Left colon (tissue), 2 donors: ENCODE measurements at regions not wholly inside any gene's neighbourhood (a gene's known extent, or its start where the extent isn't known, plus 50 kb on each side); places are given as distances from the start of the nearest gene placed in this dataset.

Experiments used
- ATAC-seq: fragments of 200-7000 bp; cut with Tn5 transposase; one replicate; pipeline ENCODE4 v1.9.1; 2020; ENCODE audit warnings: mild to moderate bottlenecking, moderate library complexity
- DNase-seq, 2 donors: peaks; one replicate each; pipeline ENCODE4 v3.0.0-alpha.2; 2020
- intact Hi-C, 2 donors: fragments of 100-400 bp; cut with DNase I in 1 of 2; cut with micrococcal nuclease in 1 of 2; formaldehyde crosslinking; loops; one replicate each; pipeline versions ENCODE4 v1.11.2 to v1.14.0; 2022; cut with DNase I, micrococcal nuclease
- donor health status: DM: no; HTN: no; CAD: no.
- donor health status: DM: yes; HTN: yes; CAD: no.

GRCh38 chr3:194797555-194798250 lies 112.0 kb downstream of the FAM43A start:
- intact Hi-C loops = no loop called here
- DNase-seq (no peak), ATAC-seq (no peak)

- DNase-seq = no peak
- intact Hi-C loops = no loop called here
- no peak for ATAC-seq
Measured at GRCh38 chr3:194798486-194798885, 112.8 kb downstream of the FAM43A start.

GRCh38 chr3:194800002-194800401 lies 114.3 kb downstream of the FAM43A start:
- intact Hi-C loops = no loop called here
- DNase-seq (no peak), ATAC-seq (no peak)

- DNase-seq = no peak
- intact Hi-C loops = no loop called here
- ATAC-seq = no peak
Measured at GRCh38 chr3:194801461-194802432, 116.1 kb downstream of the FAM43A start.

GRCh38 chr3:194804796-194805195 lies 119.1 kb downstream of the FAM43A start:
- intact Hi-C loops = no loop called here
- DNase-seq = no peak

DNA sequence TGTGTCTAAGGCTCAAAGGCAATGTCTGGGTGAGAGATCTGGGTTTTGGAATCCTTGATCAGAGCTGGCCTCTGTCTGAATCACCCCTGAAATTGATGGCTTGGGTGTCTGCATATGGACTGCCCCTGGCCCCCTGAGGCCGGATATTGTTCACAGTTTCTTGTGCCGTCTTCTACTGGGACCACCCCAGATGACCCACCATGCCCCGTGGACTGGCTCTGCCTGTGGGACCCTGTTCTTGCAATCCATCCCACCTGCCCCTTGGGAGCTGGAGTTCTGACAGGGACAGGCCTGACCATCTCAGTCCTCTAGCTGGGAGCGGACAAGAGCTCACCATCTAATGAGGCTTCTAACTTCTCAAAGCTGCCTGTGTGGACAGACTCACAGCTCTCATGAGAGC lies 119.9 kb downstream of the FAM43A start:
- intact Hi-C loops = no loop called here
- DNase-seq (no peak), ATAC-seq (no peak)

More at GRCh38 chr3:194804796-194805195, 119.1 kb downstream of the FAM43A start:
- no peak for ATAC-seq

GRCh38 chr3:194806991-194807630 lies 121.4 kb downstream of the FAM43A start:
- intact Hi-C loops = no loop called here
- ATAC-seq (no peak), DNase-seq (no peak)

DNA sequence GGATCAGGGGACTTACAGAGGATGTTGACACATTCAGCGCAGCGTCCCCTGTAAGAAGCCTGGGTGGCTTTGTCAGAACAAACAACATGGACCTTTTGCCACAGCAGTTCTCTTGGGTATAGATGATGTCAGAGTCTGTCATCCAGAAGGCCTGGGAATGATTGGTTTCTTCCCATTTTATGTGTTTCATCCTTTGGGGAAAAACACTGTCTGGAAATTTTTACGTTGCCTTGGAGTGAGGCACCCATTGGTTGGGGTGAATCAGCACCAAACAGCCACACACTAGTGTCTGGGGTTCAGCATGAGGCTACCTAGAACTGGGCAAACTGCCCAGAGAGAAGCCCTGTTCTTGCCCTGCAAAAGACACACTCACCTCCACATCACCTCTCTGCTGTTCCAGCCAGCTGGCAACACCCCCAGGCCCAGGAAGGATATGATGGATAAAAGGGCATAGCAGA lies 123.0 kb downstream of the FAM43A start:
- no peak for DNase-seq
- intact Hi-C loops = no loop called here
- no peak for ATAC-seq

DNA sequence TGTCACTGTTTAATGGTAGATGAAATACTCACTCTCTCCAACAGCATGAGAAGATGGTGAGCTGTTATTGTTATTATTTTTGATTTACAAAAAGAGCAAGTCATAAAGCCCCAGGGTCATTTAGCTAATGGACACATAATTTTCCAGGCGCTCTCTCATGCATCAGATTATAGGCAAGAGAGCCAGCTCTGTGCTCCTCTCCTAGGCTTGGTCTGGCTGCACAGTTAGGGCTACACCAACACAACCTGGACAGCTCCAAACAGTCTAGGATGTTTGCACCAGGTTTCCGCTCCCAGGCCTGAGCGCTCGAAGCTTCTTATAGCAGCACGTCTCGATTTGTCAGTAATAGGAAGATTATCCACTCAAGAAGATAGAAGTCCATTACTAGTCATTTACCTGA lies 123.7 kb downstream of the FAM43A start:
- ATAC-seq (no peak), DNase-seq (no peak)
- intact Hi-C loops = no loop called here

GRCh38 chr3:194810076-194810475 lies 124.4 kb downstream of the FAM43A start:
- intact Hi-C loops = no loop called here
- no peak for ATAC-seq
- no peak for DNase-seq

DNA sequence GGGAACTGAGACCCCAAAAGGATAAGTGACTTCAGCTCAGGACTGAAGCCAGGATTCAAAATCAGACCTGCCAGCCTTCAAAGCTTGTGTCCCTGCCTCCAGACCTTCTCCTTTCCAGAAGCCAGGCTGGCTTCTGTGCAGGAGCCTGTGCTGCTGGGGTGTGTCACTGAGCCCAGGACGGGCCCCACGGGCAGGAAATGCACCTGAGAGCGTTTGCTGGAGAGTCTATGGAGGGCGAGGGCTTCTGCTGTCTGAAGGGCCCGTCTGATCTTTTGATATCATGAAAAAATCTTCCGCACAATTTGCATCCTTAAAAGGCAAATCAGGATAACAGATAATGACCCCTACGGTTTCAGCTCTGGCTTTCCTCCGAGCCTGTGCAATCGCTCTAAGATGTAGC lies 125.4 kb downstream of the FAM43A start:
- intact Hi-C loops = no loop called here
- no peak for ATAC-seq
- no peak for DNase-seq

- intact Hi-C loops = no loop called here
- no peak for ATAC-seq
- no peak for DNase-seq
Measured at GRCh38 chr3:194812176-194812575, 126.5 kb downstream of the FAM43A start.

DNA sequence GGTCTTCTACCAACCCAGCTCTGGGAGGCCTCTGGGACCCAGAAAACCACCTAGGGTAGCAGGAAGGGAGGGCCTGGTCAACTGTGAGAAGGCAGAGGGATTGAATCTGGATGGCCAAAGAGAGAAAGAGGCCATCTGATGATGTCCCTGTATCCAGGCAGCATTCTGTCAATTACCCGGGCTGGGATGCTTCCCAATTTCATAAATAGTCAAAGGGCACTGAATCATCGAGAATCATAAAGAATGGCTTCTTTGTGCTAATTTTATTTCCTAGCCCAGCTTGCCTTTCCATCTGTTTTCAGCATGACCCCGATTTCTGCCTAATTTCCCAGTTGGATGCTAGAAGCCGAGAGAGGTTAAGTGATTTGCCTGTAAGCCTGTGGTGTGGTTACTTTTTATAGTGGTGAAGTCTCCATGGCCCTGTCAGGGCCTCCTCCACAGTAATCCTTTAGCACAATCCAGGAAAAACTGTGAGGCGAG lies 129.2 kb downstream of the FAM43A start:
- no peak for ATAC-seq
- DNase-seq = no peak
- intact Hi-C loops = no loop called here

DNA sequence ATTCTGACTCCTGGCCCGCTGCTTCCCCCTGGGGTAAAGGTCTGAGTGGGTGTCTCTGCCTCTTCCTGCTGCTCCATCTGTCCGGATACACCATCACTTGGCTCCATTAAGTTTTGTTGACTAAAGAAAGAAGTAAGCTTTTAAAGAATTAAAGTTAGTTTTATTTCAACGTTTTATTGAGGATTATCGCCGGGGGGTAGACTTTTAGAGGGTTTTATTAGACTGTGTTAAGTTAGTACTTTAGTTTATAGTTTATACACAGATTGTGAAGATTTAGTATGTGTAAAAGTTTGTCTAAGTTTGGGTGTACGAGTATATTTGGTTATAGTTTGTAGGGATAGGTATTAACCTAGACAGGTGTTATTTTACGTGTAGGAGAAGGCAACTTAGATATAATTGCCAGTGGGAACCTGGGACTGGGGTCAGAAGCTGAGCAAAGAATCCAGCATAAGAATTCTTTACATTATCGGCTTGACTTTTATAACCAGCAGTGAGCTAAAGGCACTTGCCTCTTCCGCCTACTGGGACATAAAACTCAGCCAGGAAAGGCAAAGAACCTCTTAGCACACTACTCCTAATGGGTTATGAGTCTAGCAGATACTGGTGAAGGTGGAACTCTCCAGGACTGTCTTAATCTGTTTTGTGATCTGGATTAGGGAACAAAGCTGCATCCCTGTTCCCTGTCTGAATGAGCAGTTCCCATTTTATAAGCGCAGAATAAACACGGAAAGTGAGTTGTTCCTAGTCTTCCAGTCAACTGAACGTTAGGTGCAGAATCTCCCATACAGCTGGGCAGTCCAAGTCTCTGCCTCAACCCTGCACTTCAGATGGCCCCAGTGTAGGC lies 131.3 kb downstream of the FAM43A start:
- ATAC-seq (peak; percentile 85), DNase-seq (no peak)
- intact Hi-C loops = no loop called here

GRCh38 chr3:194817592-194817930 lies 131.9 kb downstream of the FAM43A start:
- no peak for DNase-seq
- ATAC-seq = no peak
- intact Hi-C loops = no loop called here

DNA sequence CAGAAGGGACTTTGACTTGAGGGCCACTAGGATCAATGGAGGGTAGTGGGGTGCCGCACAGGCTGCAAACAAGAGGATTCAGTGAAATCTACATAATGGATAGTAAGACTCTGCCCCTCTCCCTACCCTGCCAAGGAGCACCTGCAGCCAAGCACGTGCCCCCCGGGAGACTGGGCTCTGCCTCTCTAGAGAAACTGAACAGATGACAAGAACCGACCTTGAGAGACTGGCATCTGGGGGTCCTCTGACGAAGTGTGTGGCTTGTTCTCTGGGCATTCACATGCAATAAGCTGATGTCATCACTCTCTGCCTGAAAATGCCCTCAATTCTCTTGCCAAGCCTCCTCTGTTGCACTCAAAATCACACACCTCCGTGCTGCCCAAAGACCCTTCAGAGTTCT lies 132.3 kb downstream of the FAM43A start:
- intact Hi-C loops = no loop called here
- DNase-seq (no peak), ATAC-seq (no peak)

DNA sequence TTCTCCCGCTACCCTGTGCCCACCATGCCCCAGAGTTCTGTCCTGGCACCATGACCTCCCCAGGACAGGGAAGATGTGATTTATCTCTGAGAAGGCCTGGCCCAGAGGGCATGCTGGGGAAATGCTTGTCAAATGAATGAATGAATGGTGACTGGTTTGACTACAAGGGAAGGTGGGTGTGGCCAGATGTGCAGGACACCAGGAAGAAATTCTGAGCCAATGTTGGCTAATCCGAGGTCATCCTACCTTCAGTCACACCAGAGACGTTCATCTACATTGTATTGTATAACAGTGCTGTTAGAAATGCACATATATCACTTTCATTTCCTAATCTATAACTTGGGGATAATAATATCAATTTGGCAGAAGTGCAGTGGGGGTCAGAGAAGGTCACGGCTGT lies 138.4 kb downstream of the FAM43A start:
- DNase-seq (no peak), ATAC-seq (no peak)
- intact Hi-C loops = no loop called here

DNA sequence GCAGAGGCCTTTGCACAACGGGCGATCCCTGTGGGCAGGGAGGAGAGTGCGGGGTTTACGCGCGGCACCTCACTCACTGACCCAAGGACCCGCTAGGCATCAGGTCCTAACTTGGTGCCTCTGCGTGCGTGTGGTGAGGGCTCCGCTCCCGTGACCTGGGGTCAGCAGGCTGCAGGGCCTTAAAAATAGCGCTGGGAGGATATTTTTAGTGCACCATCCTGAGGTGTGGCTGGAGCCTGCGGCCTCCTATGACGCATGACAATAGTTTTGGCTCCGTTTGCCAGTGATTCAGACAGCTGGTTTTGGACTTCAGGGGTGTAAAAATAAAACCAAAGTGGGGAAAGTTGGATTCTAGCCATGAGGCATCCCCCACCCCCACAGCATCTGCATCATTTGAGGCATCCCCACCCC lies 139.0 kb downstream of the FAM43A start:
- ATAC-seq = no peak
- intact Hi-C loops = no loop called here

GRCh38 chr3:194826594-194826993 lies 140.9 kb downstream of the FAM43A start:
- intact Hi-C loops = no loop called here
- ATAC-seq (peak; percentile 97), DNase-seq (peak; percentile 42 to 49)

More for the DNA sequence above, 139.0 kb downstream of the FAM43A start:
- DNase-seq = no peak
